Breast epithelium (tissue), 4 donors: ENCODE measurements at regions not wholly inside any gene's neighbourhood (a gene's known extent, or its start where the extent isn't known, plus 50 kb on each side); places are given as distances from the start of the nearest gene placed in this dataset.
"Not testable (repeated sequence)": the region's sequence is repeated elsewhere in the genome, so short reads cannot be mapped to it uniquely, and the experiment has no call there.

Experiments used
- DNase-seq, 2 donors: peaks; one replicate each; pipeline ENCODE4 v3.0.0-alpha.2; 2019; ENCODE audit warnings: low spot score in 2 of 2
- H3K27ac ChIP-seq, 2 donors: fragments of 200-600 bp; sonication (generic) in 1 of 2; one replicate each; pipeline ENCODE4 v1.5.1; 2016 to 2019; ENCODE audit warnings: mild to moderate bottlenecking in 1 of 2
- H3K27me3 ChIP-seq, 2 donors: fragments of 200-600 bp; sonication (generic) in 1 of 2; one replicate each; pipeline versions ENCODE4 v1.5.1 to v1.6.0; 2017 to 2019; ENCODE audit warnings: control low read depth in 1 of 2, mild to moderate bottlenecking in 1 of 2
- H3K36me3 ChIP-seq: fragments of 200-600 bp; one replicate; pipeline ENCODE4 v1.5.1; 2019
- H3K4me1 ChIP-seq, 2 donors: fragments of 200-600 bp; sonication (generic); one replicate each; pipeline ENCODE4 v1.5.1; 2016 to 2019; ENCODE audit warnings: control low read depth in 1 of 2
- H3K4me3 ChIP-seq, 3 donors: fragments of 200-600 bp; sonication (generic); 1 replicate in 2 of 3; 2 replicates in 1 of 3; pipeline ENCODE4 v1.5.1; 2016 to 2019; ENCODE audit warnings: mild to moderate bottlenecking in 3 of 3, moderate library complexity in 2 of 3
- H3K9me3 ChIP-seq, 2 donors: fragments of 200-600 bp; sonication (generic) in 1 of 2; one replicate each; pipeline ENCODE4 v1.5.1; 2016 to 2019; ENCODE audit warnings: control low read depth in 1 of 2
- POLR2A ChIP-seq: fragments of 450-650 bp; IDR thresholded peaks from one replicate; pipeline ENCODE4 v1.6.1; 2016; ENCODE audit warnings: antibody characterized with exemption, mild to moderate bottlenecking, moderate library complexity
- POLR2AphosphoS5 ChIP-seq, 3 donors: sonication (generic); formaldehyde crosslinking; IDR thresholded peaks; one replicate each; pipeline ENCODE4 v1.6.1; 2017; ENCODE audit warnings: antibody characterized with exemption in 3 of 3
- intact Hi-C: fragments of 100-400 bp; cut with DNase I; formaldehyde crosslinking; loops from one replicate; pipeline ENCODE4 v1.15.1; 2023; ENCODE audit warnings: low total_unique reads
- TF ChIP-seq, protein P1 (sequence below), 3 donors: fragments of 450-650 bp; IDR thresholded peaks; one replicate each; pipeline ENCODE4 v1.5.1; 2016 to 2017; ENCODE audit warnings: antibody characterized with exemption in 3 of 3, mild to moderate bottlenecking in 3 of 3, moderate library complexity in 3 of 3

DNA sequence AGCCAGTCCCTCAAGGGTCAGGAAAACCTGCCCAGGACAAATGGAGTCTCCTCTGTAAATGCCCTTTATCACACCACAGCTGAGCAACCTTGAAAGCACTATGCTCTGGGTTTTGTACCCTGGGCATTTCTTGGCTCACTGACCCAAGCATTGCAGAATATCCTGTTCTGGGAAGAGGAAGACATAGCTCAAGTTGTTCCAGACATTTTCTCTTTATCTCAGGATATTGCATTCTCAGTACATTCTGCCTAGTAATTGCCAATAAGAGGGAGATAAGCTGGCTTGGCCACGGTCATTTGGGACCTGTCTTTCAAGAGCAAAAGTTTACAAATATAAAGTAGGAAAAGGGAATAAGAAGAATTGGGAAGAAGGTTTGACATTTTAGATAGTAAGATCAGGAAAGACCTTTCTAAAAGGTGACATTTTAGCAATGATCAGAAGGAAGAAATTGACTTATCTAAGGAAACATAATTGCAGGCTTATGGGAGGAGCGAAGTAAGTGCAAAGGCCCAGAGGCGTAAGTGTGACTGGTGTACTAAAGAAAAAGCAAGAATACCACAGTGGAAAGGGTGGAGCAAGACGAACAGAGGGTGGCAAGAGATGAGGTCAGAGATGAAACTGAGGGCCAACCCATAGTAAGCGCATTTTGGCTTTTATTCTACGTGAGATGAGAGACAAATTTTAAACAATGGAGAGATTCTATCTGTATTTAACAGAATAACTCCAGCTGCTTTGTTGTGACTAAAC is 394.0 kb upstream of the CXADR start:
- DNase-seq: no peak
- TF ChIP-seq POLR2A (no peak), POLR2AphosphoS5 (IDR thresholded peaks at IDR 0.05) (no peak)
- TF ChIP-seq, protein P1, sequence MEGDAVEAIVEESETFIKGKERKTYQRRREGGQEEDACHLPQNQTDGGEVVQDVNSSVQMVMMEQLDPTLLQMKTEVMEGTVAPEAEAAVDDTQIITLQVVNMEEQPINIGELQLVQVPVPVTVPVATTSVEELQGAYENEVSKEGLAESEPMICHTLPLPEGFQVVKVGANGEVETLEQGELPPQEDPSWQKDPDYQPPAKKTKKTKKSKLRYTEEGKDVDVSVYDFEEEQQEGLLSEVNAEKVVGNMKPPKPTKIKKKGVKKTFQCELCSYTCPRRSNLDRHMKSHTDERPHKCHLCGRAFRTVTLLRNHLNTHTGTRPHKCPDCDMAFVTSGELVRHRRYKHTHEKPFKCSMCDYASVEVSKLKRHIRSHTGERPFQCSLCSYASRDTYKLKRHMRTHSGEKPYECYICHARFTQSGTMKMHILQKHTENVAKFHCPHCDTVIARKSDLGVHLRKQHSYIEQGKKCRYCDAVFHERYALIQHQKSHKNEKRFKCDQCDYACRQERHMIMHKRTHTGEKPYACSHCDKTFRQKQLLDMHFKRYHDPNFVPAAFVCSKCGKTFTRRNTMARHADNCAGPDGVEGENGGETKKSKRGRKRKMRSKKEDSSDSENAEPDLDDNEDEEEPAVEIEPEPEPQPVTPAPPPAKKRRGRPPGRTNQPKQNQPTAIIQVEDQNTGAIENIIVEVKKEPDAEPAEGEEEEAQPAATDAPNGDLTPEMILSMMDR (IDR thresholded peaks at IDR 0.05): no peak
- Histone ChIP-seq H3K9me3 (no peaks in the 10 kb centered on the region), H3K36me3 (no peaks in the 10 kb centered on the region), H3K4me1 (no peaks in the 10 kb centered on the region), H3K4me3 (no peak overlapping the region), H3K27me3 (no peaks in the 10 kb centered on the region), H3K27ac (no peak overlapping the region)
- intact Hi-C loops: no loop called here

GRCh38 chr21:17119466-17120297 is 393.2 kb upstream of the CXADR start:
- DNase-seq: no peak
- Histone ChIP-seq H3K9me3 (no peaks in the 10 kb centered on the region), H3K4me3 (no peak overlapping the region), H3K27me3 (no peaks in the 10 kb centered on the region), H3K27ac (no peak overlapping the region), H3K36me3 (no peaks in the 10 kb centered on the region), H3K4me1 (no peaks in the 10 kb centered on the region)
- intact Hi-C loops: no loop called here
- TF ChIP-seq POLR2A (no peak), POLR2AphosphoS5 (IDR thresholded peaks at IDR 0.05) (no peak)
- TF ChIP-seq, protein P1 (IDR thresholded peaks at IDR 0.05): no peak

DNA sequence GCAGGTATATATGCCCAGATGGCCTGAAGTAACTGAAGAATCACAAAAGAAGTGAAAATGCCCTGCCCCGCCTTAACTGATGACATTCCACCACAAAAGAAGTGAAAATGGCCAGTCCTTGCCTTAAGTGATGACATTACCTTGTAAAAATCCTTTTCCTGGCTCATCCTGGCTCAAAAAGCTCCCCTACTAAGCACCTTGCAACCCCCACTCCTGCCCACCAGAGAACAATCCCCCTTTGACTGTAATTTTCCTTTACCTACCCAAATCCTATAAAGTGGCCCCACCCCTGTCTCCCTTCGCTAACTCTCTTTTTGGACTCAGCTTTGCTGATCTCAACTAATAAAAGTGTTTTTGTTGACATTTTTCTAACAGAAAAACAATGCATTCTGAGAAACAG is 385.4 kb upstream of the CXADR start:
- H3K9me3 ChIP-seq, DNase-seq, H3K36me3 ChIP-seq, H3K27ac ChIP-seq, H3K27me3 ChIP-seq, H3K4me3 ChIP-seq, H3K4me1 ChIP-seq, intact Hi-C loops: not testable (repeated sequence)

DNA sequence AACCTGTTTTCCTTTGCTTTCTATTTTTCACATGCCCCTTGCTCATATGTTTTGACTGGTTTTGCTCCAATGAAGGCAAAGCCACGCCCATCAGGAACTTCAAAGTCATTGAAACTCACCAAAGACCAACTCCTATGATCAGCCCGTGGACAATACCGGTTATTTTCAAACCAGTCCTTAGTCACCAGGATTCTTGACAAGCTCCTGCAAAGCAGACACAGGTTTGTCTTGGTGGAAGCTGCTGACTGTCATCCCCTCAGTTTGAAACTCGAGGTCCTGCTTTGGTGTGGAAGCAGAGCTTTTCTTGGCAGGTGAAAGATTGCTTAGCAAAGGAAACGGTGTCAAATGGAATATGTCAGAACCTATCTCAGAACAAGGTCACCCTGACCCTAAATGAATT is 384.7 kb upstream of the CXADR start:
- Histone ChIP-seq H3K36me3 (no peaks in the 10 kb centered on the region), H3K27ac (no peak overlapping the region), H3K9me3 (no peaks in the 10 kb centered on the region), H3K4me1 (no peaks in the 10 kb centered on the region), H3K27me3 (no peaks in the 10 kb centered on the region), H3K4me3 (no peak overlapping the region)
- DNase-seq: no peak
- TF ChIP-seq POLR2A: no peak
- TF ChIP-seq POLR2AphosphoS5 (IDR thresholded peaks at IDR 0.05): no peak
- TF ChIP-seq, protein P1 (IDR thresholded peaks at IDR 0.05): no peak
- intact Hi-C loops: no loop called here

GRCh38 chr21:17139159-17139558 is 373.7 kb upstream of the CXADR start:
- H3K9me3 ChIP-seq, H3K36me3 ChIP-seq, intact Hi-C loops, DNase-seq, H3K27me3 ChIP-seq, H3K4me1 ChIP-seq: not testable (repeated sequence)
- Histone ChIP-seq H3K27ac (peak overlapping the region; percentile 33 to 58), H3K4me3 (peak overlapping the region; percentile 32 to 65 (median 51))

DNA sequence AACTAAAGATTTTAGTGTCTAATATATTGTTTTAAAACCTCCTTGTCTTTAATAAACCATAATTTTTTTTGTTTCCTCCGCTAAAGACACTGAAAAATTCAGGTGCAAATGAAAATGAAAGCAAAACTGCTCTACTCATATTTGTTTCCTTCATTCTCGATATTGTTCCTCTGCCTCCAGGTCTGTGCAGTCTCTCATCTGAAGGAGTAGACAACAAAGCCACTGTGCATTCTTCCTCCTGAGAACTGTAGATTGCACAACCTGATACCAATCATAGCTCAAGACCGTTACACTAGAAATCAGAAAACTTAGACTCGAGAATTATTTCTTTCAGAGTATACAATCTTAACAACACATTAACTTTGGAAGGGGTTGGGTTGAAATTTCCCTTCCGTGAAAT is 373.1 kb upstream of the CXADR start:
- DNase-seq: no peak
- Histone ChIP-seq H3K9me3 (no peaks in the 10 kb centered on the region), H3K27ac (peak overlapping the region; percentile 9 to 33), H3K4me3 (peak overlapping the region; percentile 32 to 65 (median 51)), H3K4me1 (no peaks in the 10 kb centered on the region), H3K36me3 (no peaks in the 10 kb centered on the region), H3K27me3 (no peaks in the 10 kb centered on the region)
- intact Hi-C loops: no loop called here
- TF ChIP-seq POLR2A: no peak
- TF ChIP-seq POLR2AphosphoS5 (IDR thresholded peaks at IDR 0.05): no peak
- TF ChIP-seq, protein P1 (IDR thresholded peaks at IDR 0.05): no peak
